Spleen (tissue), 11 donors: ENCODE measurements at regions not wholly inside any gene's neighbourhood (a gene's known extent, or its start where the extent isn't known, plus 50 kb on each side); places are given as distances from the start of the nearest gene placed in this dataset.

Source experiments
- DNase-seq: peaks from one replicate; pipeline ENCODE4 v3.0.0-alpha.2; 2020
- H3K27ac ChIP-seq, 8 donors: fragments of 200-600 bp; sonication (generic) in 7 of 8; 1 replicate in 4 of 8; 2 replicates in 4 of 8; pipeline versions ENCODE4 v1.5.0 to v1.8.0; 2016 to 2021; ENCODE audit warnings: inconsistent platforms in 4 of 8, mild to moderate bottlenecking in 4 of 8, moderate library complexity in 1 of 8
- H3K27me3 ChIP-seq, 7 donors: fragments of 200-600 bp; sonication (generic) in 6 of 7; replicated peaks in 1 of 7; 1 replicate in 4 of 7; 2 replicates in 3 of 7; pipeline versions ENCODE4 v1.5.0 to v1.8.0; 2016 to 2021; ENCODE audit warnings: inconsistent platforms in 3 of 7, mild to moderate bottlenecking in 1 of 7
- H3K36me3 ChIP-seq, 6 donors: fragments of 200-600 bp; sonication (generic) in 5 of 6; 1 replicate in 4 of 6; 2 replicates in 2 of 6; pipeline versions ENCODE4 v1.5.0 to v1.8.0; 2016 to 2021; ENCODE audit warnings: inconsistent platforms in 2 of 6
- H3K4me1 ChIP-seq, 6 donors: fragments of 200-600 bp; sonication (generic) in 5 of 6; 1 replicate in 3 of 6; 2 replicates in 3 of 6; pipeline versions ENCODE4 v1.5.0 to v1.8.0; 2016 to 2021; ENCODE audit warnings: inconsistent platforms in 3 of 6
- H3K4me3 ChIP-seq, 8 donors: fragments of 200-600 bp; sonication (generic) in 7 of 8; 1 replicate in 4 of 8; 2 replicates in 4 of 8; pipeline versions ENCODE4 v1.5.0 to v1.8.0; 2016 to 2021; ENCODE audit warnings: inconsistent platforms in 4 of 8, mild to moderate bottlenecking in 4 of 8, moderate library complexity in 2 of 8
- H3K9me3 ChIP-seq, 8 donors: fragments of 200-600 bp; sonication (generic) in 7 of 8; 1 replicate in 4 of 8; 2 replicates in 4 of 8; pipeline versions ENCODE4 v1.5.0 to v1.8.0; 2016 to 2021; ENCODE audit warnings: inconsistent platforms in 4 of 8
- CTCF ChIP-seq, 11 experiments: fragments of 200-600 bp in 7 of 11; fragments of 450-650 bp in 4 of 11; sonication (generic) in 4 of 11; IDR thresholded peaks in 8 of 11; conservative IDR thresholded peaks in 3 of 11; 1 replicate in 7 of 11; 2 replicates in 4 of 11; pipeline versions ENCODE4 v1.4.0 to v1.8.0; 2016 to 2021; ENCODE audit warnings: antibody characterized with exemption in 11 of 11, inconsistent platforms in 4 of 11, mild to moderate bottlenecking in 1 of 11
- POLR2A ChIP-seq, 3 donors: fragments of 450-650 bp; IDR thresholded peaks; one replicate each; pipeline ENCODE4 v1.5.1; 2017; ENCODE audit warnings: antibody characterized with exemption in 3 of 3, mild to moderate bottlenecking in 1 of 3
- POLR2AphosphoS5 ChIP-seq, 3 donors: sonication (generic); formaldehyde crosslinking; IDR thresholded peaks; one replicate each; pipeline ENCODE4 v1.5.1; 2017; ENCODE audit warnings: antibody characterized with exemption in 3 of 3
- WGBS, 5 donors: extraction: QIAGEN DNeasy Blood & Tissue Kit in 3 of 5; methylation state at CpG; one replicate each; pipeline versions ENCODE4 v1.1.5 to v1.1.7; 2013 to 2018; 5-methylcytosine and 5-hydroxymethylcytosine counted together
- intact Hi-C: fragments of 100-400 bp; cut with DNase I; formaldehyde crosslinking; loops from one replicate; pipeline ENCODE4 v1.15.0; 2023; ENCODE audit warnings: low total_unique reads
- small RNA-seq, 4 donors: library from RNA; depleted of rRNA; stranded (forward); fragments of <200 nt; gene quantifications; one replicate each; pipeline ENCODE3, GENCODE V24; 2016
- donor health status: healthy with polysubstance abuse.
- donor health status: DM: no; HTN: no; CAD: no; lungs with moderate emphysema.
- donor health status: DM: no; HTN: no; CAD: no.
- donor health status: Bipolar disorder and iron deficiency.
- donor health status: healthy.
- donor health status: DM: no; HTN: no; CAD: no.
- donor health status: DM: yes; HTN: yes; CAD: no.

GRCh38 chr7:51367614-51367968, 51.0 kb upstream of the COBL start:
- Histone ChIP-seq H3K36me3 (no peaks in the 10 kb centered on the region), H3K4me3 (no peak overlapping the region), H3K27me3 (peaks cover 0 to 16% (median 0%) of the 10 kb centered on the region in 7 donors), H3K9me3 (no peaks in the 10 kb centered on the region), H3K27ac (no peak overlapping the region), H3K4me1 (no peaks in the 10 kb centered on the region)
- no peak for DNase-seq
- TF ChIP-seq POLR2AphosphoS5 (IDR thresholded peaks at IDR 0.05) = no peak
- no peak for TF ChIP-seq CTCF (IDR thresholded peaks at IDR 0.05 in 8 of 11, conservative IDR thresholded peaks at IDR 0.05 in 3 of 11)
- TF ChIP-seq POLR2A (IDR thresholded peaks at IDR 0.05) = no peak
- WGBS, 5 donors = 59 to 80% (median 63%) methylated on average over 3 of the region's 3 CpGs
- intact Hi-C loops = loop anchor here (5.0 kb wide), 1 partner anchor 205 kb away; no protein-coding TSS in a partner anchor

- no peak for DNase-seq
These were observed 50.5 kb upstream of the COBL start for GRCh38 chr7:51366930-51367613.

More at GRCh38 chr7:51366930-51367613, 50.5 kb upstream of the COBL start:
- no peaks in the 10 kb centered on the region for H3K9me3 ChIP-seq
- H3K27ac ChIP-seq = no peak overlapping the region
- H3K4me1 ChIP-seq = no peaks in the 10 kb centered on the region
- no peaks in the 10 kb centered on the region for H3K36me3 ChIP-seq
- no peak overlapping the region for H3K4me3 ChIP-seq
- TF ChIP-seq CTCF (IDR thresholded peaks at IDR 0.05 in 8 of 11, conservative IDR thresholded peaks at IDR 0.05 in 3 of 11) (peak in 10 of 11 experiments; percentile 30 to 62 (median 51)), POLR2AphosphoS5 (IDR thresholded peaks at IDR 0.05) (no peak), POLR2A (IDR thresholded peaks at IDR 0.05) (no peak)
- H3K27me3 ChIP-seq = peaks cover 0 to 16% (median 0%) of the 10 kb centered on the region in 7 donors
- WGBS, 5 donors = 18 to 36% (median 34%) methylated on average over 5 to 6 of the region's 6 CpGs
- intact Hi-C loops = loop anchor here (5.0 kb wide), 1 partner anchor 205 kb away; no protein-coding TSS in a partner anchor

Small RNA genes lying in the stretch of these regions (small RNA-seq; reads per million reads assigned to genes)
- gene RF00322 (0 reads per million in 4 donors), gene RN7SL292P (0 reads per million in 4 donors), gene ROBO2P1 (0 reads per million in 4 donors)
